ENCODE measurements at regions not wholly inside any gene's neighbourhood (a gene's known extent, or its start where the extent isn't known, plus 50 kb on each side); places are given as distances from the start of the nearest gene placed in this dataset.

GRCh38 chr13:76024151-76024550 is 388.0 kb downstream of the LMO7 start:
- Mint-ChIP-seq H3K27me3 (ENCODE audit: low read depth) (peaks cover 3% of the 10 kb centered on the region), H3K4me3 (ENCODE audit: low read depth) (no peak overlapping the region), H3K4me1 (ENCODE audit: low read depth) (no peaks in the 10 kb centered on the region), H3K27ac (no peak overlapping the region), H3K9me3 (no peaks in the 10 kb centered on the region), H3K36me3 (ENCODE audit: low read depth) (no peaks in the 10 kb centered on the region)
- DNase-seq (ENCODE audit: low spot score) = no peak
- intact Hi-C loops (cut with micrococcal nuclease) = no loop called here

GRCh38 chr13:76023652-76024051 is 387.5 kb downstream of the LMO7 start:
- Mint-ChIP-seq H3K4me3 (ENCODE audit: low read depth) (no peak overlapping the region), H3K27ac (no peak overlapping the region), H3K9me3 (no peaks in the 10 kb centered on the region), H3K4me1 (ENCODE audit: low read depth) (no peaks in the 10 kb centered on the region), H3K36me3 (ENCODE audit: low read depth) (no peaks in the 10 kb centered on the region), H3K27me3 (ENCODE audit: low read depth) (peaks cover 1% of the 10 kb centered on the region)
- DNase-seq (ENCODE audit: low spot score) = no peak
- intact Hi-C loops (cut with micrococcal nuclease) = no loop called here

- H3K27me3 Mint-ChIP-seq (ENCODE audit: low read depth) = peaks cover 1% of the 10 kb centered on the region
- no peak overlapping the region for H3K4me3 Mint-ChIP-seq (ENCODE audit: low read depth)
- H3K36me3 Mint-ChIP-seq (ENCODE audit: low read depth) = no peaks in the 10 kb centered on the region
- intact Hi-C loops (cut with micrococcal nuclease) = no loop called here
- H3K27ac Mint-ChIP-seq = no peak overlapping the region
- DNase-seq (ENCODE audit: low spot score) = no peak
- H3K4me1 Mint-ChIP-seq (ENCODE audit: low read depth) = no peaks in the 10 kb centered on the region
- H3K9me3 Mint-ChIP-seq = no peaks in the 10 kb centered on the region
Observed at GRCh38 chr13:76020421-76020955, 384.4 kb downstream of the LMO7 start.

GRCh38 chr13:76019421-76020044 is 383.4 kb downstream of the LMO7 start:
- no peak for DNase-seq (ENCODE audit: low spot score)
- Mint-ChIP-seq H3K27ac (no peak overlapping the region), H3K9me3 (no peaks in the 10 kb centered on the region), H3K4me3 (ENCODE audit: low read depth) (no peak overlapping the region), H3K36me3 (ENCODE audit: low read depth) (no peaks in the 10 kb centered on the region), H3K27me3 (ENCODE audit: low read depth) (peaks cover 1% of the 10 kb centered on the region), H3K4me1 (ENCODE audit: low read depth) (no peaks in the 10 kb centered on the region)
- intact Hi-C loops (cut with micrococcal nuclease) = no loop called here

GRCh38 chr13:76017861-76018556 is 381.9 kb downstream of the LMO7 start:
- Mint-ChIP-seq H3K4me3 (ENCODE audit: low read depth) (no peak overlapping the region), H3K4me1 (ENCODE audit: low read depth) (no peaks in the 10 kb centered on the region), H3K27me3 (ENCODE audit: low read depth) (peaks cover 1% of the 10 kb centered on the region), H3K27ac (no peak overlapping the region), H3K36me3 (ENCODE audit: low read depth) (no peaks in the 10 kb centered on the region), H3K9me3 (no peaks in the 10 kb centered on the region)
- DNase-seq (ENCODE audit: low spot score) = no peak
- intact Hi-C loops (cut with micrococcal nuclease) = loop anchor here (2.0 kb wide), 1 partner anchor 321 kb away; no protein-coding TSS in a partner anchor

- Mint-ChIP-seq H3K36me3 (ENCODE audit: low read depth) (no peaks in the 10 kb centered on the region), H3K27ac (no peak overlapping the region), H3K9me3 (no peaks in the 10 kb centered on the region), H3K4me3 (ENCODE audit: low read depth) (no peak overlapping the region), H3K27me3 (ENCODE audit: low read depth) (no peaks in the 10 kb centered on the region), H3K4me1 (ENCODE audit: low read depth) (no peaks in the 10 kb centered on the region)
- no peak for DNase-seq (ENCODE audit: low spot score)
- intact Hi-C loops (cut with micrococcal nuclease) = loop anchor here (1.0 to 2.0 kb wide), 2 partner anchors 141 to 320 kb away; no protein-coding TSS in a partner anchor
Observed at GRCh38 chr13:76016799-76017400, 380.8 kb downstream of the LMO7 start.

GRCh38 chr13:76014406-76015318 is 378.5 kb downstream of the LMO7 start:
- H3K27ac Mint-ChIP-seq = no peak overlapping the region
- H3K36me3 Mint-ChIP-seq (ENCODE audit: low read depth) = no peaks in the 10 kb centered on the region
- DNase-seq (ENCODE audit: low spot score) = no peak
- intact Hi-C loops (cut with micrococcal nuclease) = no loop called here
- H3K4me1 Mint-ChIP-seq (ENCODE audit: low read depth) = no peaks in the 10 kb centered on the region
- H3K9me3 Mint-ChIP-seq = no peaks in the 10 kb centered on the region
- H3K4me3 Mint-ChIP-seq (ENCODE audit: low read depth) = no peak overlapping the region
- H3K27me3 Mint-ChIP-seq (ENCODE audit: low read depth) = no peaks in the 10 kb centered on the region

GRCh38 chr13:76012091-76012721 is 376.1 kb downstream of the LMO7 start:
- intact Hi-C loops (cut with micrococcal nuclease) = no loop called here
- Mint-ChIP-seq H3K27ac (no peak overlapping the region), H3K36me3 (ENCODE audit: low read depth) (no peaks in the 10 kb centered on the region), H3K4me1 (ENCODE audit: low read depth) (no peaks in the 10 kb centered on the region), H3K9me3 (no peaks in the 10 kb centered on the region), H3K27me3 (ENCODE audit: low read depth) (no peaks in the 10 kb centered on the region), H3K4me3 (ENCODE audit: low read depth) (no peak overlapping the region)
- DNase-seq (ENCODE audit: low spot score) = no peak

GRCh38 chr13:76009267-76009890 is 373.2 kb downstream of the LMO7 start:
- intact Hi-C loops (cut with micrococcal nuclease) = no loop called here
- Mint-ChIP-seq H3K27me3 (ENCODE audit: low read depth) (no peaks in the 10 kb centered on the region), H3K4me1 (ENCODE audit: low read depth) (no peaks in the 10 kb centered on the region), H3K9me3 (no peaks in the 10 kb centered on the region), H3K27ac (no peak overlapping the region), H3K4me3 (ENCODE audit: low read depth) (no peak overlapping the region), H3K36me3 (ENCODE audit: low read depth) (no peaks in the 10 kb centered on the region)
- no peak for DNase-seq (ENCODE audit: low spot score)

GRCh38 chr13:76004416-76004815 is 368.3 kb downstream of the LMO7 start:
- DNase-seq (ENCODE audit: low spot score) = no peak
- Mint-ChIP-seq H3K27me3 (ENCODE audit: low read depth) (no peaks in the 10 kb centered on the region), H3K36me3 (ENCODE audit: low read depth) (no peaks in the 10 kb centered on the region), H3K9me3 (no peaks in the 10 kb centered on the region), H3K27ac (no peak overlapping the region), H3K4me1 (ENCODE audit: low read depth) (no peaks in the 10 kb centered on the region), H3K4me3 (ENCODE audit: low read depth) (no peak overlapping the region)
- intact Hi-C loops (cut with micrococcal nuclease) = no loop called here

GRCh38 chr13:76000131-76000530 is 364.0 kb downstream of the LMO7 start:
- Mint-ChIP-seq H3K9me3 (no peaks in the 10 kb centered on the region), H3K4me3 (ENCODE audit: low read depth) (no peak overlapping the region), H3K27me3 (ENCODE audit: low read depth) (no peaks in the 10 kb centered on the region), H3K36me3 (ENCODE audit: low read depth) (no peaks in the 10 kb centered on the region), H3K27ac (no peak overlapping the region), H3K4me1 (ENCODE audit: low read depth) (no peaks in the 10 kb centered on the region)
- intact Hi-C loops (cut with micrococcal nuclease) = no loop called here
- no peak for DNase-seq (ENCODE audit: low spot score)

- DNase-seq (ENCODE audit: low spot score) = no peak
Observed at GRCh38 chr13:75996582-75996981, 360.5 kb downstream of the LMO7 start.

More at GRCh38 chr13:75996582-75996981, 360.5 kb downstream of the LMO7 start:
- Mint-ChIP-seq H3K36me3 (ENCODE audit: low read depth) (no peaks in the 10 kb centered on the region), H3K27ac (no peak overlapping the region), H3K27me3 (ENCODE audit: low read depth) (no peaks in the 10 kb centered on the region), H3K9me3 (no peaks in the 10 kb centered on the region), H3K4me3 (ENCODE audit: low read depth) (no peak overlapping the region), H3K4me1 (ENCODE audit: low read depth) (no peaks in the 10 kb centered on the region)
- intact Hi-C loops (cut with micrococcal nuclease) = no loop called here

Measured in activated T-helper 2 cell treated with anti-CD3 and anti-CD28 coated beads, Interferon-gamma antibody, Interleukin-2, Interleukin-4, amounts not matched to agents 10 μg/mL and 5 μg/mL and 100 μg/mL, durations not matched to agents 14 hours and 24 hours and 36 hours (primary cell).